ENCODE measurements at regions not wholly inside any gene's neighbourhood (a gene's known extent, or its start where the extent isn't known, plus 50 kb on each side); places are given as distances from the start of the nearest gene placed in this dataset.

- no peak for TF ChIP-seq POLR2AphosphoS5 (IDR thresholded peaks at IDR 0.05)
- TF ChIP-seq CTCF (IDR thresholded peaks at IDR 0.05): no peak
- no peak for TF ChIP-seq POLR2A (IDR thresholded peaks at IDR 0.05)
- TF ChIP-seq EP300 (IDR thresholded peaks at IDR 0.05): no peak
These were observed 542.0 kb downstream of the SNAPC1 start for GRCh38 chr14:62304257-62304656.
